GM19239 (cell line): ENCODE measurements at regions not wholly inside any gene's neighbourhood (a gene's known extent, or its start where the extent isn't known, plus 50 kb on each side); places are given as distances from the start of the nearest gene placed in this dataset.

Source experiments
- DNase-seq: peaks from one replicate; pipeline ENCODE4 v3.0.0; 2011; ENCODE audit warnings: low spot score; ENCODE audit not compliant: insufficient read length
- FAIRE-seq: peaks from 2 replicates; lab custom pipeline; 2011; peaks lifted over from hg19 to GRCh38; lab: Jason Lieb, UNC

GRCh38 chr2:579351-579886, 97.8 kb downstream of the TMEM18 start:
- FAIRE-seq = no peak
- DNase-seq = no peak

- FAIRE-seq = no peak
These were observed 100.9 kb downstream of the TMEM18 start for GRCh38 chr2:576292-576691.

GRCh38 chr2:575727-576236, 101.4 kb downstream of the TMEM18 start:
- no peak for FAIRE-seq

More at GRCh38 chr2:576292-576691, 100.9 kb downstream of the TMEM18 start:
- no peak for DNase-seq

GRCh38 chr2:575030-575726, 102.0 kb downstream of the TMEM18 start:
- FAIRE-seq (no peak), DNase-seq (no peak)

More at GRCh38 chr2:575727-576236, 101.4 kb downstream of the TMEM18 start:
- DNase-seq = no peak

GRCh38 chr2:573805-574392, 103.3 kb downstream of the TMEM18 start:
- no peak for FAIRE-seq
- DNase-seq = no peak

GRCh38 chr2:573025-573424, 104.2 kb downstream of the TMEM18 start:
- FAIRE-seq = no peak

GRCh38 chr2:569681-570080, 107.5 kb downstream of the TMEM18 start:
- FAIRE-seq = no peak

More at GRCh38 chr2:573025-573424, 104.2 kb downstream of the TMEM18 start:
- DNase-seq = no peak

GRCh38 chr2:568639-569235, 108.5 kb downstream of the TMEM18 start:
- FAIRE-seq (no peak), DNase-seq (no peak)

More at GRCh38 chr2:569681-570080, 107.5 kb downstream of the TMEM18 start:
- no peak for DNase-seq

- no peak for FAIRE-seq
- DNase-seq = no peak
These were observed 109.2 kb downstream of the TMEM18 start for GRCh38 chr2:567865-568638.

- DNase-seq (no peak), FAIRE-seq (no peak)
These were observed 109.7 kb downstream of the TMEM18 start for GRCh38 chr2:567496-567864.

GRCh38 chr2:566379-567313, 110.6 kb downstream of the TMEM18 start:
- FAIRE-seq (no peak), DNase-seq (no peak)

GRCh38 chr2:564471-565181, 112.6 kb downstream of the TMEM18 start:
- no peak for FAIRE-seq

GRCh38 chr2:563512-563911, 113.7 kb downstream of the TMEM18 start:
- no peak for DNase-seq
- FAIRE-seq = no peak

More at GRCh38 chr2:564471-565181, 112.6 kb downstream of the TMEM18 start:
- DNase-seq = no peak

- DNase-seq (no peak), FAIRE-seq (no peak)
These were observed 114.5 kb downstream of the TMEM18 start for GRCh38 chr2:562391-563364.

GRCh38 chr2:558879-559278, 118.3 kb downstream of the TMEM18 start:
- FAIRE-seq (no peak), DNase-seq (no peak)

GRCh38 chr2:558302-558642, 118.9 kb downstream of the TMEM18 start:
- no peak for FAIRE-seq
- DNase-seq = no peak

GRCh38 chr2:557635-558301, 119.4 kb downstream of the TMEM18 start:
- FAIRE-seq (no peak), DNase-seq (no peak)
